Endometrial microvascular endothelial cells (primary cell): ENCODE measurements at regions not wholly inside any gene's neighbourhood (a gene's known extent, or its start where the extent isn't known, plus 50 kb on each side); places are given as distances from the start of the nearest gene placed in this dataset.

Experiments used
- in situ Hi-C: cut with HindIII; loops from 2 replicates; pipeline ENCODE4 v1.10.0; 2017; ENCODE audit warnings: low sequenced_read_pairs, low pct_unique_long_range_greater_than_20kb; ENCODE audit errors: inconsistent ontology term

DNA sequence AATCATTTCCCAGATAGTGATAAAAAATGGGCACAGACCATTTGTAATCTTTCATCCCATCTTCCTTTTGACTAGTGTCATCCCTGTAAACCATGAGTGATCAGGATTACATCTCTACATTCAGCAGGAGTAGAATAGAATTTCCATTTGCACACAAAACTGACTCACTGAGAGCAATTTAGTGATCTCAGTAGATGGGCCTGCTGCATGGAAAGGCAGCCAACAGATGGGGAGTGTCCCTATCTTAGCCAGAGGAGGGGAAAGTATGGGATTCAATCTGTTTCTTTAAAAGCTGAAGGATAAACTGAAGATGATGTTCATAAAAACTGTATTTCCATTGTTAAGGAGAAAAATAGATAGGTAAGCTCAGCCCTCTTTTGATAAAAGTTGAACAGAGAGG lies 441.7 kb downstream of the ZNF521 start:
- in situ Hi-C loops: no loop called here

- in situ Hi-C loops: no loop called here
These were observed 438.3 kb downstream of the ZNF521 start for GRCh38 chr18:24913507-24914170.

DNA sequence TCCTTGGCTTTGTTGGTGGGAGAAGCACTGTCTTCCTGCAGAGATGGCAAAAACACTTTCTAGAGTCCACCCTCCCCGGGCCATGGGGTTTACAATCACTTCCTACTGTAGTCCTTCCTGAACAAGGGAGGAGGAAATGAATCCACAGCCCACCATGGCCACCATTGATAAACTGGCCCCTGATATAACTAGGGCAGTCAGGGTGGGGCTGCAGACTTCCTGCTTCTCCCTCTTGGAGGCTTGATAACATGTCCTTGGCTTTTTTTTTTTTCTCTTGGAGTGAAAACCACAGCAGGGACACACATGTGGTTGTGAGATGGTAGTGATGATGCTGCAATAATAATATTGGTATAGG lies 437.8 kb downstream of the ZNF521 start:
- in situ Hi-C loops: no loop called here

GRCh38 chr18:24914685-24915084 lies 437.3 kb downstream of the ZNF521 start:
- in situ Hi-C loops: no loop called here

- in situ Hi-C loops: no loop called here
These were observed 436.4 kb downstream of the ZNF521 start for GRCh38 chr18:24915547-24915946.

- in situ Hi-C loops: no loop called here
These were observed 434.2 kb downstream of the ZNF521 start for GRCh38 chr18:24917767-24918166.

GRCh38 chr18:24918257-24918656 lies 433.7 kb downstream of the ZNF521 start:
- in situ Hi-C loops: no loop called here

- in situ Hi-C loops: no loop called here
These were observed 432.7 kb downstream of the ZNF521 start for GRCh38 chr18:24919181-24919797.

- in situ Hi-C loops: no loop called here
These were observed 429.5 kb downstream of the ZNF521 start for GRCh38 chr18:24922491-24922890.

DNA sequence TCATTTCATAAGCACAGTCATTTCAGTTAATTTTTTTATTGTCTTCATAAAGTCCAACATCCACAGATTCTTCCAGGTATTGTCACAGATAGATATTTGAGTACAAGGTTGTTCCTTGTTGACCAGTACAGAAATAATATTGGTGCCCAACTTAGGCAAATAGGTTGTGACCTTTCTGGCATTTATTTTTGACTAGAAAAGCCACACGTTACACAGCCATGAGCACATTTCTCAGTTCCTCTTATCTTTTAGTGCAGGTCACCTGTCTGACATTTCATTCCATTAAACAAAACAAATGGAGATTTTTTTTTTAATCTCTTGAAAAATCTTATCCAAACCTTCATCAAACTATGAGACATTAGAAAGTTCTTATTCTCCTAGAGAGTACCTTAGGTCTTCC lies 428.8 kb downstream of the ZNF521 start:
- in situ Hi-C loops: no loop called here

DNA sequence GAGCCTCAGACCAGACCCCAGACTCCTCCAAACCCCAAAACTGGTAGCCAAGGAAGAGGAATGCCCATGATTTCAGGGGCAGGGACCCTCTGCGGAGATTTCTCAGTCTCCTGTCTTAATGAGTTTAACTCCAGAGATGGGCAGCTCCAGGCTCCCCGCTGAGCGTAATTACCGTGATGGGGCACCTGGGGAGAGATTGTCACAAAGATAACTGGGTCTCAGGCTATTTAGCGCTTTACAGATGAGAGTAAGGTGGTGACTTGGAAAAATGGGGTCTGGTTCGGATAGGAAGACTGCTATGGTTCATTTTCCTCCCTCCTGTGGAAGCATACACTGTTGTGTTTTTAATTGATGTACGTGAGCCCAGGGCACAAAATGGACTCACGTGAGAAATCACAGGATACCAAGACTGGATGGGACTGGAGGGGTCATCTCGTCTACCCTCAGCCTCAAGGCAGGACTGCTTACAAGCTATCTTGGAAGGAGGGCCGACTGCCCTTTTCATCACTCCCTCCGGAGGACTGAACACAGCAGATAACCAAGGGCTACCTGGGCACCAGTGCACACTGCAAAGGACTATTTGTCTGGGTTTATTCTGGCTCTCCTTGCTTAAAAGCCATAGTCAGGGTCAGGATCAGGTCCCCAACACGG lies 427.8 kb downstream of the ZNF521 start:
- in situ Hi-C loops: no loop called here

- in situ Hi-C loops: no loop called here
These were observed 425.3 kb downstream of the ZNF521 start for GRCh38 chr18:24926649-24927048.

DNA sequence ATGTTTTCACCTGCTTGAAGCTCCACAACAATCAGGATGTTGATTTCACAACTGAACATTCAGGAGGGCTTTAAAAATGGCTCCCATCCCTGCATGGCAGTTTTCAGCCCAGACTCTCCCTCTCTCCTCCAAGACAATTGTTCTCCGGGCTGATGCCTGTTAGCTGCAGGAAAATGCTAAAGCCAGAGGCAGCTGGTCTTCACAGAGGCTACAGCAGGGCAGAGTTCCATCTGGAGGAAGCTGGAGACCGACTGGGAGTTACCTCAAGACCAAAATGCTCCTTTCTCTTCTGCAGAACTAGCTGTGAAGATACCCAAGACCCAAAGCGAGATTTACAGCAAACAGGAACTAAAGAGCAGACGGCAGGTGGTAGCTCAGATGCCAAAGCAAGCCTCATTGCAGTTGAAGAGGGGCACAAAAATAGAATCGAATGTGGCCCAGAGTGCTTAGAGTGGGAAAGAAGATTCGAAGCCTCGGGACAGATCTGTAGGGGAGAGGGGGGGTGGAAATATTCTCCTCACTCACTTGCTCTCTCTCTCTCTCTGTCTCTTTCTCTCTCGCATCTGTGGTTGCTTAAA lies 423.6 kb downstream of the ZNF521 start:
- in situ Hi-C loops: no loop called here

GRCh38 chr18:24930478-24930877 lies 421.5 kb downstream of the ZNF521 start:
- in situ Hi-C loops: no loop called here

GRCh38 chr18:24930971-24931370 lies 421.0 kb downstream of the ZNF521 start:
- in situ Hi-C loops: no loop called here

GRCh38 chr18:24933345-24933744 lies 418.6 kb downstream of the ZNF521 start:
- in situ Hi-C loops: no loop called here

DNA sequence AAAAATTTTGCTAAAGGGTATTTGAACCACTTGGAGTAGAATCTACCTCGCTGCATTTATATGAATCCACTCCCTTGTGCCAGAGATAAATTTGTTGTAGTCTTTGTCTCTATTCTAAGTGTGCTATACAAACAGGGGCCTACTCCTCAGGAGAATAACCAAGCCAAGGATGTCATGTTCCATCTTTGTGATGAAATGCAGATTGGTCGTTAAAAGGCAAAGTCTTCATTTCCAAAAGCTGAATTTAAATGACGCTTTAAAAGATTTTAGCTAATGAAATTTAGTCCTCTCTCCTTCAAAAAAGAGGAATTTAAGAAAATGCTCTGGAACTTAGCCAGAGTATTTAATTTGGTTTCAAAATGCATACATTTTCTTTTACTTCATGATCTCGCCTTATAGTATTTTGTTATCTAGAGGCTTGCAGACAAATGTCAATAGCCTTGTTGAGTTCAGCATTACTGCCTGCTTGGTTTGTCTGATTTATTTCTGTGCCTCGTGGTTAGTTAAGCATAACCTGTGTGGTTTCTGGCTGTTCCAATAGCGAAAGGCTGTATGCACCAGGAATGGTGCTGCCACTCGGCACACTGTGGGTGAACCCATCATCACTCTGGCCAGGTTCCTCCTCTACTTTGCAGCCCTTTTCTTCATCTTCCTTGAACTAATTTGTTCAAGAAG lies 417.6 kb downstream of the ZNF521 start:
- in situ Hi-C loops: no loop called here

- in situ Hi-C loops: no loop called here
These were observed 417.0 kb downstream of the ZNF521 start for GRCh38 chr18:24935008-24935407.

GRCh38 chr18:24935896-24936295 lies 416.1 kb downstream of the ZNF521 start:
- in situ Hi-C loops: no loop called here

DNA sequence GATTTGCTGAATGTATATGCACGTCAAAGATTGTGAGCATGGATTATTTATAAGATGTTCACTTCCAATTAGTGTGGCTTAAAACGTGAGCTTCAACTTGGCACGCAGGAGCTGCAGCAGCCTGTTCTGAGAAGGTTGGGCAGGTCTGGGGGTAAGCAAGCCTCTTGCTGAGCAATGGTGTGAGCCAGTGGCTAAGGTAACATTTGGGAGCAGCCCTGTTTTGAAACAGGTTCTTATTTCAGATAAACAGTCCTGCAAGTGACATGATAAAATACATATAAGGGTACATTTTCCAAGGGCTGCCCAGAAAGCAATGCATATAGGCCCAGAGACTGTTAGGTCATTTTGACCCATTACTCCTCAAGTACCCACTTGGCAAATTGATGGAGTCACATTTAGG lies 415.3 kb downstream of the ZNF521 start:
- in situ Hi-C loops: no loop called here
